Stimulated activated CD4-positive, alpha-beta T cell treated with anti-CD3 and anti-CD28 coated beads, TNF-alpha, amount 100 ng/mL, for 48 hours (primary cell): ENCODE measurements at regions not wholly inside any gene's neighbourhood (a gene's known extent, or its start where the extent isn't known, plus 50 kb on each side); places are given as distances from the start of the nearest gene placed in this dataset.
"Not testable (repeated sequence)": the region's sequence is repeated elsewhere in the genome, so short reads cannot be mapped to it uniquely, and the experiment has no call there.

Experiments
- DNase-seq, 3 donors: peaks; one replicate each; pipeline ENCODE4 v3.0.0-alpha.2; 2020; ENCODE audit warnings: low read depth in 3 of 3

- not testable (repeated sequence) for DNase-seq
These were observed 50.8 kb upstream of the GRIN2B start for GRCh38 chr12:14032191-14032590.

GRCh38 chr12:14043776-14044175 lies 62.4 kb upstream of the GRIN2B start:
- DNase-seq, result no peak

- DNase-seq, result no peak
These were observed 67.6 kb upstream of the GRIN2B start for GRCh38 chr12:14048941-14049545.

- no peak for DNase-seq
These were observed 76.5 kb upstream of the GRIN2B start for GRCh38 chr12:14057895-14058294.

DNA sequence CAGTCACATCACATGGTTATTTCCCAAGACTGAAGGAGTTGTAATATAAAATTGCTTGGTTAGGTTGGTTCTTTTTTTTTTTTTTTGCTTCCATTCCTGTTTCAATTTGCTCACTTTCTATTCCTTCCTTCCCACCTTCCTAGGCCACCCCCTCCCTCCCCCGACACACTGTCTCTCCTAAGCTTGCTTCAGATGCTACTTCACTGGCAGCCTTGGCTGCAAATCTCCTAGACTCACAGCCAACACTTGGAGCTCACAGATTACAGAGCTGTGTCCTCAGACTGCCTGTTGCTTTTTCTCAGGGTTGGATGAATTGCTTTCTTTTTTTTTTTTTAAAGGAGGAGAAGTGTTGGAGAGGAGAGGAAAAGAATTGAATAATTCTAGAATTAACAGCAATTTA lies 77.3 kb upstream of the GRIN2B start:
- DNase-seq, result no peak

- DNase-seq, result no peak
These were observed 78.1 kb upstream of the GRIN2B start for GRCh38 chr12:14059548-14059947.

- no peak for DNase-seq
These were observed 84.2 kb upstream of the GRIN2B start for GRCh38 chr12:14065616-14066015.

DNA sequence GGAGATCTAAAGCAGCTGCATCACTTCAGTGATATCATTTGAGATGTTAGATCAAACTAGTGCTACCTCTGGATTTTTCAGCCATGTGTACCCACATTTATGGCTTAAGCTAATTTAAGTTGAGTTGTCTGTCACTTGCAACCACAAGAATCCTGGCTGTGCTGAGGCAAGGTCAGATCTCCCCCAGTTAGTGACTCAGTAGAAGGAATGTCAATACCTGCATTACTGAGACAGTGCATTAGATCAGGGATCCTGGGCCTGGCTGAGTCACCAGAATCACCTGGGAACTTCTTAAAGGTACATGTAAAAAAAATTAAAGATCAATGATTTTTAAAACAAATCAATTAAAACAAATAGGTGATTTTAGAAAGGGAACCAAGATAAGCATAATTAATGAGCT lies 84.6 kb upstream of the GRIN2B start:
- no peak for DNase-seq

GRCh38 chr12:14068961-14069360 lies 87.6 kb upstream of the GRIN2B start:
- no peak for DNase-seq

- no peak for DNase-seq
These were observed 90.4 kb upstream of the GRIN2B start for GRCh38 chr12:14071833-14072232.

DNA sequence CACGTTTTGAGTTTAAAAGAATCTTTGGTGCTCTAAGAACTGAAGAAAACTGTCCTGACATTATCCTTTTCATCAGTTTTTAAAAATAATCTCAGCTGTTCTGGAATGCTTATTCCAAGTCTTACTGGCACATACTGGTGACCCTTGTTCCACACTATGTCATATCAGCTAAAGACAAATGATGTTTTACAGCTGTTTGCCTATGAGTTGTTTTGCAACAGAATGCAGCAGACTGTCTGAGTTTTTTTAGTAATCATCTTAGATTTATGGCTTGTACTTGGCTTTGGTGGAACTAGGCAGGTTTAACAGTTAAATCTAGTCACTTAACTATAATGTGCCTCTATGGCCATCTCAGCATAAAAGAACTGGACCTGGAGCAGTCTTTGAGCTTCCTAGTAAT lies 91.6 kb upstream of the GRIN2B start:
- no peak for DNase-seq

GRCh38 chr12:14075797-14076393 lies 94.5 kb upstream of the GRIN2B start:
- DNase-seq, result no peak

- DNase-seq, result no peak
These were observed 95.1 kb upstream of the GRIN2B start for GRCh38 chr12:14076538-14076937.

- no peak for DNase-seq
These were observed 105.4 kb upstream of the GRIN2B start for GRCh38 chr12:14086838-14087237.

GRCh38 chr12:14099994-14100393 lies 118.6 kb upstream of the GRIN2B start:
- no peak for DNase-seq

GRCh38 chr12:14101556-14101955 lies 120.2 kb upstream of the GRIN2B start:
- DNase-seq, result not testable (repeated sequence)

GRCh38 chr12:14111230-14111865 lies 129.9 kb upstream of the GRIN2B start:
- DNase-seq, result no peak

GRCh38 chr12:14113031-14113430 lies 131.6 kb upstream of the GRIN2B start:
- no peak for DNase-seq

- no peak for DNase-seq
These were observed 145.3 kb upstream of the GRIN2B start for GRCh38 chr12:14126692-14127091.

GRCh38 chr12:14129611-14130195 lies 148.3 kb upstream of the GRIN2B start:
- no peak for DNase-seq

GRCh38 chr12:14135996-14136395 lies 154.6 kb upstream of the GRIN2B start:
- DNase-seq, result no peak

GRCh38 chr12:14138495-14138894 lies 157.1 kb upstream of the GRIN2B start:
- DNase-seq, result no peak
